ENCODE measurements at regions not wholly inside any gene's neighbourhood (a gene's known extent, or its start where the extent isn't known, plus 50 kb on each side); places are given as distances from the start of the nearest gene placed in this dataset.

DNA sequence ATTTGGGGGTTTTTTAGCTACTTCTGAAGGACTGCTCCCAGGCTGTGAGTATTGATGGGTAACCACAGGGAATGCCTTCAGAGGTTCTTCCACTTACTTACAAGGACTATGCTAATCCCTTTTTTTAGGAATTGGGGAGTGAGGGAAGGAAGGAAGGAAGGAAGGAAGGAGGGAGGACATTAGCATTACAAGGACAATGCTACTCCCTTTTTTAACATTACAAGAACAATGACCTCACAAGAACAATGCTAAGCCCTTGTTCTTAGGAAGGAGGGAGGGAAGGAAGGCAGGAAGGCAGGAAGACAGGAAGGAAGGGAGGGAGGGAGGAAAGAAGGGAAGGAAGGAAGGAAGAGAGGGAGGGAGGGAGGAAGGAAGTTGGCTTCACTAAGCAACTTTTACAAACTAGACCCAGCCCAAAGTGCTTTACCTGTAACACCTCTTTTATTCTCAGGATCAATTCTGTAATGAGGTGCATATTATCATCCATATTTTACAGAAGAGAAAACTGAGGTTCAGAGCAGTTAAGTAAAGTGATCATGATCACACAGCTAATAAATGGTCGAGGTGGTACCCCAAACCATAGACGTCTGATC, 446.8 kb upstream of the JARID2 start:
- H2AFZ ChIP-seq: no peak overlapping the region
- Mint-ChIP-seq H3K4me1 (peaks cover 13% of the 10 kb centered on the region), H3K4me3 (no peak overlapping the region; the same call in 2 of the 3 replicates), H3K9me3 (peaks cover 19% of the 10 kb centered on the region), H3K27ac (no peak overlapping the region), H3K36me3 (ENCODE audit: low read depth) (peaks cover 19% of the 10 kb centered on the region), H3K27me3 (ENCODE audit: insufficient read depth, low read depth, poor library complexity) (peaks cover 16% of the 10 kb centered on the region)
- H3F3A ChIP-seq (replicated peaks; ENCODE audit: low read depth): peaks cover 6% of the 10 kb centered on the region
- H3K4me2 ChIP-seq: no peak overlapping the region
- H3K36me3 ChIP-seq (ENCODE audit: insufficient read depth): no peaks in the 10 kb centered on the region; the same call in 1 of the 2 replicates
- TF ChIP-seq CREB1 (CRISPR knock-in tag; IDR thresholded peaks at IDR 0.05; ENCODE audit: low read depth): no peak
- TF ChIP-seq, protein P1, sequence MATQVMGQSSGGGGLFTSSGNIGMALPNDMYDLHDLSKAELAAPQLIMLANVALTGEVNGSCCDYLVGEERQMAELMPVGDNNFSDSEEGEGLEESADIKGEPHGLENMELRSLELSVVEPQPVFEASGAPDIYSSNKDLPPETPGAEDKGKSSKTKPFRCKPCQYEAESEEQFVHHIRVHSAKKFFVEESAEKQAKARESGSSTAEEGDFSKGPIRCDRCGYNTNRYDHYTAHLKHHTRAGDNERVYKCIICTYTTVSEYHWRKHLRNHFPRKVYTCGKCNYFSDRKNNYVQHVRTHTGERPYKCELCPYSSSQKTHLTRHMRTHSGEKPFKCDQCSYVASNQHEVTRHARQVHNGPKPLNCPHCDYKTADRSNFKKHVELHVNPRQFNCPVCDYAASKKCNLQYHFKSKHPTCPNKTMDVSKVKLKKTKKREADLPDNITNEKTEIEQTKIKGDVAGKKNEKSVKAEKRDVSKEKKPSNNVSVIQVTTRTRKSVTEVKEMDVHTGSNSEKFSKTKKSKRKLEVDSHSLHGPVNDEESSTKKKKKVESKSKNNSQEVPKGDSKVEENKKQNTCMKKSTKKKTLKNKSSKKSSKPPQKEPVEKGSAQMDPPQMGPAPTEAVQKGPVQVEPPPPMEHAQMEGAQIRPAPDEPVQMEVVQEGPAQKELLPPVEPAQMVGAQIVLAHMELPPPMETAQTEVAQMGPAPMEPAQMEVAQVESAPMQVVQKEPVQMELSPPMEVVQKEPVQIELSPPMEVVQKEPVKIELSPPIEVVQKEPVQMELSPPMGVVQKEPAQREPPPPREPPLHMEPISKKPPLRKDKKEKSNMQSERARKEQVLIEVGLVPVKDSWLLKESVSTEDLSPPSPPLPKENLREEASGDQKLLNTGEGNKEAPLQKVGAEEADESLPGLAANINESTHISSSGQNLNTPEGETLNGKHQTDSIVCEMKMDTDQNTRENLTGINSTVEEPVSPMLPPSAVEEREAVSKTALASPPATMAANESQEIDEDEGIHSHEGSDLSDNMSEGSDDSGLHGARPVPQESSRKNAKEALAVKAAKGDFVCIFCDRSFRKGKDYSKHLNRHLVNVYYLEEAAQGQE (IDR thresholded peaks at IDR 0.05; ENCODE audit: unreplicated experiment): no peak
- no peak for TF ChIP-seq POLR2AphosphoS5 (IDR thresholded peaks at IDR 0.05; ENCODE audit: low read depth)
- TF ChIP-seq EZH2 (IDR thresholded peaks at IDR 0.05; ENCODE audit: low read depth, unreplicated experiment): no peak
- TF ChIP-seq, protein P2, sequence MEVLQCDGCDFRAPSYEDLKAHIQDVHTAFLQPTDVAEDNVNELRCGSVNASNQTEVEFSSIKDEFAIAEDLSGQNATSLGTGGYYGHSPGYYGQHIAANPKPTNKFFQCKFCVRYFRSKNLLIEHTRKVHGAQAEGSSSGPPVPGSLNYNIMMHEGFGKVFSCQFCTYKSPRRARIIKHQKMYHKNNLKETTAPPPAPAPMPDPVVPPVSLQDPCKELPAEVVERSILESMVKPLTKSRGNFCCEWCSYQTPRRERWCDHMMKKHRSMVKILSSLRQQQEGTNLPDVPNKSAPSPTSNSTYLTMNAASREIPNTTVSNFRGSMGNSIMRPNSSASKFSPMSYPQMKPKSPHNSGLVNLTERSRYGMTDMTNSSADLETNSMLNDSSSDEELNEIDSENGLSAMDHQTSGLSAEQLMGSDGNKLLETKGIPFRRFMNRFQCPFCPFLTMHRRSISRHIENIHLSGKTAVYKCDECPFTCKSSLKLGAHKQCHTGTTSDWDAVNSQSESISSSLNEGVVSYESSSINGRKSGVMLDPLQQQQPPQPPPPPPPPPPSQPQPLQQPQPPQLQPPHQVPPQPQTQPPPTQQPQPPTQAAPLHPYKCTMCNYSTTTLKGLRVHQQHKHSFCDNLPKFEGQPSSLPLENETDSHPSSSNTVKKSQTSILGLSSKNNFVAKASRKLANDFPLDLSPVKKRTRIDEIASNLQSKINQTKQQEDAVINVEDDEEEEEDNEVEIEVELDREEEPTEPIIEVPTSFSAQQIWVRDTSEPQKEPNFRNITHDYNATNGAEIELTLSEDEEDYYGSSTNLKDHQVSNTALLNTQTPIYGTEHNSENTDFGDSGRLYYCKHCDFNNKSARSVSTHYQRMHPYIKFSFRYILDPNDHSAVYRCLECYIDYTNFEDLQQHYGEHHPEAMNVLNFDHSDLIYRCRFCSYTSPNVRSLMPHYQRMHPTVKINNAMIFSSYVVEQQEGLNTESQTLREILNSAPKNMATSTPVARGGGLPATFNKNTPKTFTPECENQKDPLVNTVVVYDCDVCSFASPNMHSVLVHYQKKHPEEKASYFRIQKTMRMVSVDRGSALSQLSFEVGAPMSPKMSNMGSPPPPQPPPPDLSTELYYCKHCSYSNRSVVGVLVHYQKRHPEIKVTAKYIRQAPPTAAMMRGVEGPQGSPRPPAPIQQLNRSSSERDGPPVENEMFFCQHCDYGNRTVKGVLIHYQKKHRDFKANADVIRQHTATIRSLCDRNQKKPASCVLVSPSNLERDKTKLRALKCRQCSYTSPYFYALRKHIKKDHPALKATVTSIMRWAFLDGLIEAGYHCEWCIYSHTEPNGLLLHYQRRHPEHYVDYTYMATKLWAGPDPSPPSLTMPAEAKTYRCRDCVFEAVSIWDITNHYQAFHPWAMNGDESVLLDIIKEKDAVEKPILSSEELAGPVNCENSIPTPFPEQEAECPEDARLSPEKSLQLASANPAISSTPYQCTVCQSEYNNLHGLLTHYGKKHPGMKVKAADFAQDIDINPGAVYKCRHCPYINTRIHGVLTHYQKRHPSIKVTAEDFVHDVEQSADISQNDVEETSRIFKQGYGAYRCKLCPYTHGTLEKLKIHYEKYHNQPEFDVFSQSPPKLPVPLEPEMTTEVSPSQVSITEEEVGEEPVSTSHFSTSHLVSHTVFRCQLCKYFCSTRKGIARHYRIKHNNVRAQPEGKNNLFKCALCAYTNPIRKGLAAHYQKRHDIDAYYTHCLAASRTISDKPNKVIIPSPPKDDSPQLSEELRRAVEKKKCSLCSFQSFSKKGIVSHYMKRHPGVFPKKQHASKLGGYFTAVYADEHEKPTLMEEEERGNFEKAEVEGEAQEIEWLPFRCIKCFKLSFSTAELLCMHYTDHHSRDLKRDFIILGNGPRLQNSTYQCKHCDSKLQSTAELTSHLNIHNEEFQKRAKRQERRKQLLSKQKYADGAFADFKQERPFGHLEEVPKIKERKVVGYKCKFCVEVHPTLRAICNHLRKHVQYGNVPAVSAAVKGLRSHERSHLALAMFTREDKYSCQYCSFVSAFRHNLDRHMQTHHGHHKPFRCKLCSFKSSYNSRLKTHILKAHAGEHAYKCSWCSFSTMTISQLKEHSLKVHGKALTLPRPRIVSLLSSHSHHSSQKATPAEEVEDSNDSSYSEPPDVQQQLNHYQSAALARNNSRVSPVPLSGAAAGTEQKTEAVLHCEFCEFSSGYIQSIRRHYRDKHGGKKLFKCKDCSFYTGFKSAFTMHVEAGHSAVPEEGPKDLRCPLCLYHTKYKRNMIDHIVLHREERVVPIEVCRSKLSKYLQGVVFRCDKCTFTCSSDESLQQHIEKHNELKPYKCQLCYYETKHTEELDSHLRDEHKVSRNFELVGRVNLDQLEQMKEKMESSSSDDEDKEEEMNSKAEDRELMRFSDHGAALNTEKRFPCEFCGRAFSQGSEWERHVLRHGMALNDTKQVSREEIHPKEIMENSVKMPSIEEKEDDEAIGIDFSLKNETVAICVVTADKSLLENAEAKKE (CRISPR knock-in tag; IDR thresholded peaks at IDR 0.05): peak; percentile 48; the same call in 1 of the 2 replicates
- TF ChIP-seq ZNF331 (CRISPR knock-in tag; IDR thresholded peaks at IDR 0.05; ENCODE audit: low read depth): no peak
- no peak for TF ChIP-seq JUNB (IDR thresholded peaks at IDR 0.05; ENCODE audit: unreplicated experiment)
- TF ChIP-seq, protein P3, sequence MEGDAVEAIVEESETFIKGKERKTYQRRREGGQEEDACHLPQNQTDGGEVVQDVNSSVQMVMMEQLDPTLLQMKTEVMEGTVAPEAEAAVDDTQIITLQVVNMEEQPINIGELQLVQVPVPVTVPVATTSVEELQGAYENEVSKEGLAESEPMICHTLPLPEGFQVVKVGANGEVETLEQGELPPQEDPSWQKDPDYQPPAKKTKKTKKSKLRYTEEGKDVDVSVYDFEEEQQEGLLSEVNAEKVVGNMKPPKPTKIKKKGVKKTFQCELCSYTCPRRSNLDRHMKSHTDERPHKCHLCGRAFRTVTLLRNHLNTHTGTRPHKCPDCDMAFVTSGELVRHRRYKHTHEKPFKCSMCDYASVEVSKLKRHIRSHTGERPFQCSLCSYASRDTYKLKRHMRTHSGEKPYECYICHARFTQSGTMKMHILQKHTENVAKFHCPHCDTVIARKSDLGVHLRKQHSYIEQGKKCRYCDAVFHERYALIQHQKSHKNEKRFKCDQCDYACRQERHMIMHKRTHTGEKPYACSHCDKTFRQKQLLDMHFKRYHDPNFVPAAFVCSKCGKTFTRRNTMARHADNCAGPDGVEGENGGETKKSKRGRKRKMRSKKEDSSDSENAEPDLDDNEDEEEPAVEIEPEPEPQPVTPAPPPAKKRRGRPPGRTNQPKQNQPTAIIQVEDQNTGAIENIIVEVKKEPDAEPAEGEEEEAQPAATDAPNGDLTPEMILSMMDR (conservative IDR thresholded peaks at IDR 0.05; ENCODE audit: low read depth in 2 of 2): no peak
- TF ChIP-seq, protein P4, sequence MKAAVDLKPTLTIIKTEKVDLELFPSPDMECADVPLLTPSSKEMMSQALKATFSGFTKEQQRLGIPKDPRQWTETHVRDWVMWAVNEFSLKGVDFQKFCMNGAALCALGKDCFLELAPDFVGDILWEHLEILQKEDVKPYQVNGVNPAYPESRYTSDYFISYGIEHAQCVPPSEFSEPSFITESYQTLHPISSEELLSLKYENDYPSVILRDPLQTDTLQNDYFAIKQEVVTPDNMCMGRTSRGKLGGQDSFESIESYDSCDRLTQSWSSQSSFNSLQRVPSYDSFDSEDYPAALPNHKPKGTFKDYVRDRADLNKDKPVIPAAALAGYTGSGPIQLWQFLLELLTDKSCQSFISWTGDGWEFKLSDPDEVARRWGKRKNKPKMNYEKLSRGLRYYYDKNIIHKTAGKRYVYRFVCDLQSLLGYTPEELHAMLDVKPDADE (IDR thresholded peaks at IDR 0.05): peak; percentile 58; the same call in 1 of the 2 replicates
- TF ChIP-seq ZNF114 (CRISPR knock-in tag; IDR thresholded peaks at IDR 0.05): no peak
- DNase-seq (ENCODE audit: low spot score) (peak; percentile 46), ATAC-seq (peak; percentile 70)
- H3K4me3 ChIP-seq: no peak overlapping the region
- no peaks in the 10 kb centered on the region; the same call in 1 of the 2 replicates for H3K9me2 ChIP-seq (ENCODE audit: insufficient read depth)
- H3K79me2 ChIP-seq (replicated peaks; ENCODE audit: insufficient read depth): no peaks in the 10 kb centered on the region
- peak overlapping the region; percentile 57; the same call in 1 of the 2 replicates for H3K27ac ChIP-seq (ENCODE audit: low read depth)
- no peaks in the 10 kb centered on the region for H4K20me1 ChIP-seq (replicated peaks; ENCODE audit: insufficient read depth)
- no peaks in the 10 kb centered on the region for H3K27me3 ChIP-seq (ENCODE audit: insufficient read depth)
- H3K4me1 ChIP-seq (ENCODE audit: insufficient read depth): peaks cover 17% of the 10 kb centered on the region
